Endothelial cell of umbilical vein (primary cell): ENCODE measurements at regions not wholly inside any gene's neighbourhood (a gene's known extent, or its start where the extent isn't known, plus 50 kb on each side); places are given as distances from the start of the nearest gene placed in this dataset.

Experiments
- BruUV-seq: library from RNA; stranded (reverse); fragments of 400-500 nt; replicated peaks from 2 replicates; lab custom pipeline; 2021; lab: Mats Ljungman, UMichigan
- CTCF ChIA-PET: fragments of 300-600, 350-600 bp; sonication (Branson Sonifier 250); formaldehyde crosslinking; loops from one replicate; lab custom pipeline; 2021; ENCODE audit warnings: antibody characterized with exemption, inconsistent platforms; lab: Charles Lee
- POLR2A ChIA-PET: fragments of 300-600, 350-600 bp; sonication (Branson Sonifier 250); formaldehyde crosslinking; loops from one replicate; lab custom pipeline; 2021; ENCODE audit warnings: antibody characterized with exemption, inconsistent platforms; lab: Charles Lee
- DNase-seq: peaks from one replicate; pipeline ENCODE4 v3.0.0-alpha.2; 2011; ENCODE audit warnings: low read depth, low spot score
- FAIRE-seq: peaks from 2 replicates; lab custom pipeline; 2011; peaks lifted over from hg19 to GRCh38; lab: Jason Lieb, UNC
- H2AFZ ChIP-seq: 2 replicates; pipeline ENCODE4 v1.6.0; 2012; ENCODE audit warnings: low read depth, low read length, control low read depth, inconsistent platforms
- H3K27ac ChIP-seq: 2 replicates; pipeline ENCODE4 v1.5.1; 2011; ENCODE audit warnings: low read depth, mild to moderate bottlenecking, control low read depth, low read length, moderate library complexity; ENCODE audit not compliant: insufficient read depth
- H3K27me3 ChIP-seq, 2 experiments: 2 replicates each; pipeline versions ENCODE4 v1.6.0 to v1.6.1; 2011; ENCODE audit warnings: low read length in 2 of 2, mixed read lengths in 1 of 2; ENCODE audit not compliant: control insufficient read depth in 2 of 2, insufficient read depth in 2 of 2
- H3K36me3 ChIP-seq, 2 experiments: 2 replicates in 1 of 2; 3 replicates in 1 of 2; pipeline ENCODE4 v1.5.1; 2011; ENCODE audit warnings: low read length in 2 of 2, mild to moderate bottlenecking in 1 of 2, moderate library complexity in 1 of 2; ENCODE audit not compliant: control insufficient read depth in 2 of 2, insufficient read depth in 2 of 2; ENCODE audit errors: extremely low read depth in 1 of 2
- H3K4me1 ChIP-seq: 3 replicates; pipeline ENCODE4 v1.5.1; 2011; ENCODE audit warnings: mild to moderate bottlenecking, low read length; ENCODE audit not compliant: control insufficient read depth, insufficient read depth; ENCODE audit errors: extremely low read depth
- H3K4me2 ChIP-seq: 2 replicates; pipeline ENCODE4 v1.6.1; 2011; ENCODE audit warnings: low read length, control low read depth, mixed read lengths; ENCODE audit not compliant: insufficient read depth
- H3K4me3 ChIP-seq, 3 experiments: fragments of 200-600 bp in 1 of 3; sonication (generic), shearing (Covaris generic) in 1 of 3; replicated peaks in 1 of 3; 2 replicates each; pipeline ENCODE4 v1.5.1; 2011 to 2016; ENCODE audit warnings: control low read depth in 3 of 3, low read length in 3 of 3, mild to moderate bottlenecking in 2 of 3, inconsistent platforms in 1 of 3, low read depth in 1 of 3, moderate library complexity in 1 of 3; ENCODE audit not compliant: insufficient read depth in 1 of 3
- H3K79me2 ChIP-seq: 2 replicates; pipeline ENCODE4 v1.6.0; 2012; ENCODE audit warnings: low read length, inconsistent platforms; ENCODE audit not compliant: control insufficient read depth, insufficient read depth
- H3K9ac ChIP-seq: replicated peaks from 2 replicates; pipeline ENCODE3; 2011; ENCODE audit warnings: low read length, control low read depth; ENCODE audit not compliant: insufficient read depth; ENCODE audit errors: extremely low read depth
- H3K9me1 ChIP-seq: replicated peaks from 3 replicates; pipeline ENCODE4 v1.6.0; 2011; ENCODE audit warnings: mild to moderate bottlenecking, low read length; ENCODE audit not compliant: control insufficient read depth, insufficient read depth; ENCODE audit errors: extremely low read depth
- H3K9me3 ChIP-seq: replicated peaks from 2 replicates; pipeline ENCODE4 v1.5.1; 2012; ENCODE audit warnings: low read length, inconsistent platforms; ENCODE audit not compliant: control insufficient read depth, insufficient read depth
- H4K20me1 ChIP-seq: replicated peaks from 2 replicates; pipeline ENCODE3; 2011; ENCODE audit warnings: mild to moderate bottlenecking, low read length; ENCODE audit not compliant: control insufficient read depth, insufficient read depth; ENCODE audit errors: extremely low read depth
- EZH2 ChIP-seq: IDR thresholded peaks from 2 replicates; pipeline ENCODE4 v1.6.1; 2012; ENCODE audit warnings: borderline replicate concordance, low read depth, mild to moderate bottlenecking, moderate library complexity, low read length, inconsistent platforms; ENCODE audit not compliant: severe bottlenecking
- FOS ChIP-seq: IDR thresholded peaks from 2 replicates; pipeline ENCODE4 v1.6.1; 2011; ENCODE audit warnings: mild to moderate bottlenecking, low read length, moderate library complexity, borderline replicate concordance; ENCODE audit not compliant: insufficient read depth
- GATA2 ChIP-seq: IDR thresholded peaks from 2 replicates; pipeline ENCODE4 v1.7.0; 2011; ENCODE audit warnings: low read depth, mild to moderate bottlenecking, moderate library complexity, mixed read lengths, low read length; ENCODE audit not compliant: insufficient read length, insufficient read depth
- POLR2A ChIP-seq: IDR thresholded peaks from 2 replicates; pipeline ENCODE4 v1.6.1; 2012; ENCODE audit warnings: low read depth, mild to moderate bottlenecking, control low read depth, low read length
- POLR2AphosphoS5 ChIP-seq: IDR thresholded peaks from 2 replicates; pipeline ENCODE4 v1.6.1; 2012; ENCODE audit warnings: low read depth, mild to moderate bottlenecking, control low read depth, low read length, moderate library complexity; ENCODE audit not compliant: insufficient read depth
- dilution Hi-C: fragments of 300-500 bp; cut with MboI; formaldehyde crosslinking; loops from one replicate; pipeline ENCODE4 v1.15.0; 2019; ENCODE audit warnings: low sequenced_read_pairs; ENCODE audit not compliant: extremely low pct_ligation_motif_present
- intact Hi-C: fragments of 100-400 bp; cut with micrococcal nuclease; formaldehyde crosslinking; loops from one replicate; pipeline ENCODE4 v1.10.0; 2022
- TF ChIP-seq, protein P1 (sequence below), 2 donors: IDR thresholded peaks; 1 replicate in 1 of 2; 2 replicates in 1 of 2; pipeline ENCODE4 v1.5.1; 2011; ENCODE audit warnings: low read length in 2 of 2, mild to moderate bottlenecking in 2 of 2, moderate library complexity in 2 of 2, control low read depth in 1 of 2, inconsistent platforms in 1 of 2, low read depth in 1 of 2; ENCODE audit not compliant: insufficient read depth in 1 of 2; ENCODE audit errors: extremely low read depth in 1 of 2

DNA sequence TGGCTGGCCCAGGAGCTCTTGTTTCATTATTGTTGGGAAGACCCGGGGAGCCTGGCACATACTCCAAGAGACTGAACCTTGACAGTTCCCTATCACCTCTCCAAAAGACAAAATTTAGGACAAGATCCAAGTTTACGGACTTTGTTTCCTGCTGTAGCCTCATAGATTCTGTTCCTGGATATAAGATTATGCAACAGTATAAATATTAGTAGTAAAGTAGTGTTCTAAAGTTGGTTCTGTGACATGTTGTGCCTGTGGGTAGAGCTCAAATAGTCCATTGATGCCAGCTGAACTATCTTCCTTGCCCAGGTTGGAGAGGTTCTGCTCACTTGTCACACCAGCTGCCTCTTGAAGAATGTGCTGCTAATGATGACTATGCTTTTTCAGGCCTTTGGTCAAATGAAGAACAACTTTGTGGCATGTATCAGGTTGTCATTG, 430.2 kb downstream of the DMAC1 start:
- DNase-seq (no peak), FAIRE-seq (no peak)
- POLR2A ChIA-PET, result no interaction called here
- Histone ChIP-seq H3K36me3 (no peaks in the 10 kb centered on the region), H2AFZ (no peak overlapping the region), H4K20me1 (no peaks in the 10 kb centered on the region), H3K79me2 (no peaks in the 10 kb centered on the region), H3K4me2 (no peak overlapping the region), H3K9ac (no peak overlapping the region), H3K4me1 (no peaks in the 10 kb centered on the region), H3K27ac (no peak overlapping the region), H3K9me1 (no peaks in the 10 kb centered on the region), H3K4me3 (no peak overlapping the region), H3K27me3 (no peaks in the 10 kb centered on the region), H3K9me3 (no peaks in the 10 kb centered on the region)
- BruUV-seq, result no TSS peak
- CTCF ChIA-PET, result no interaction called here
- dilution Hi-C loops (no loop called here), intact Hi-C loops (no loop called here)
- TF ChIP-seq GATA2 (no peak), EZH2 (no peak), FOS (no peak), POLR2A (no peak), POLR2AphosphoS5 (no peak)
- TF ChIP-seq, protein P1, sequence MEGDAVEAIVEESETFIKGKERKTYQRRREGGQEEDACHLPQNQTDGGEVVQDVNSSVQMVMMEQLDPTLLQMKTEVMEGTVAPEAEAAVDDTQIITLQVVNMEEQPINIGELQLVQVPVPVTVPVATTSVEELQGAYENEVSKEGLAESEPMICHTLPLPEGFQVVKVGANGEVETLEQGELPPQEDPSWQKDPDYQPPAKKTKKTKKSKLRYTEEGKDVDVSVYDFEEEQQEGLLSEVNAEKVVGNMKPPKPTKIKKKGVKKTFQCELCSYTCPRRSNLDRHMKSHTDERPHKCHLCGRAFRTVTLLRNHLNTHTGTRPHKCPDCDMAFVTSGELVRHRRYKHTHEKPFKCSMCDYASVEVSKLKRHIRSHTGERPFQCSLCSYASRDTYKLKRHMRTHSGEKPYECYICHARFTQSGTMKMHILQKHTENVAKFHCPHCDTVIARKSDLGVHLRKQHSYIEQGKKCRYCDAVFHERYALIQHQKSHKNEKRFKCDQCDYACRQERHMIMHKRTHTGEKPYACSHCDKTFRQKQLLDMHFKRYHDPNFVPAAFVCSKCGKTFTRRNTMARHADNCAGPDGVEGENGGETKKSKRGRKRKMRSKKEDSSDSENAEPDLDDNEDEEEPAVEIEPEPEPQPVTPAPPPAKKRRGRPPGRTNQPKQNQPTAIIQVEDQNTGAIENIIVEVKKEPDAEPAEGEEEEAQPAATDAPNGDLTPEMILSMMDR (IDR thresholded peaks at IDR 0.05; ENCODE audit: extremely low read depth in 1 of 2, insufficient read depth in 1 of 2, low read depth in 1 of 2, low read length in 2 of 2), result no peak
